ENCODE measurements at regions not wholly inside any gene's neighbourhood (a gene's known extent, or its start where the extent isn't known, plus 50 kb on each side); places are given as distances from the start of the nearest gene placed in this dataset.

- TF ChIP-seq CTCF (IDR thresholded peaks at IDR 0.05) (no peak), POLR2AphosphoS5 (IDR thresholded peaks at IDR 0.05) (no peak)
These were observed 167.9 kb upstream of the TNFAIP3 start for GRCh38 chr6:137699031-137699683.
